Adrenal gland (tissue), 9 donors: ENCODE measurements at regions not wholly inside any gene's neighbourhood (a gene's known extent, or its start where the extent isn't known, plus 50 kb on each side); places are given as distances from the start of the nearest gene placed in this dataset.

Experiments used
- DNase-seq, 7 donors: peaks; one replicate each; pipeline ENCODE4 v3.0.0-alpha.2; 2019 to 2020
- H3K27ac ChIP-seq, 5 donors: fragments of 200-600 bp; sonication (generic) in 4 of 5; 1 replicate in 3 of 5; 2 replicates in 2 of 5; pipeline versions ENCODE4 v1.5.1 to v1.8.0; 2016 to 2020; ENCODE audit warnings: mild to moderate bottlenecking in 1 of 5
- H3K27me3 ChIP-seq: fragments of 200-600 bp; 2 replicates; pipeline ENCODE4 v1.8.0; 2021
- H3K36me3 ChIP-seq, 2 donors: fragments of 200-600 bp; replicated peaks in 1 of 2; 1 replicate in 1 of 2; 2 replicates in 1 of 2; pipeline versions ENCODE4 v1.5.1 to v1.8.0; 2018 to 2022
- H3K4me1 ChIP-seq, 2 donors: fragments of 200-600 bp; replicated peaks in 1 of 2; 1 replicate in 1 of 2; 2 replicates in 1 of 2; pipeline versions ENCODE4 v1.5.1 to v1.8.0; 2018 to 2021
- H3K4me3 ChIP-seq, 4 donors: fragments of 200-600 bp; sonication (generic) in 3 of 4; one replicate each; pipeline ENCODE4 v1.5.1; 2016 to 2018
- H3K9me3 ChIP-seq, 3 donors: fragments of 200-600 bp; sonication (generic) in 1 of 3; replicated peaks in 1 of 3; 1 replicate in 2 of 3; 2 replicates in 1 of 3; pipeline versions ENCODE4 v1.5.1 to v1.8.0; 2016 to 2021
- CTCF ChIP-seq, 6 experiments: fragments of 450-650 bp in 4 of 6; fragments of 200-600 bp in 2 of 6; sonication (generic) in 1 of 6; IDR thresholded peaks; 1 replicate in 5 of 6; 2 replicates in 1 of 6; pipeline versions ENCODE4 v1.5.1 to v1.8.0; 2016 to 2021; ENCODE audit warnings: antibody characterized with exemption in 6 of 6, mild to moderate bottlenecking in 2 of 6, moderate library complexity in 1 of 6
- POLR2A ChIP-seq, 2 donors: fragments of 450-650 bp; IDR thresholded peaks; one replicate each; pipeline ENCODE4 v1.6.1; 2017; ENCODE audit warnings: antibody characterized with exemption in 2 of 2, mild to moderate bottlenecking in 2 of 2, moderate library complexity in 1 of 2
- WGBS, 4 donors: extraction: QIAGEN DNeasy Blood & Tissue Kit in 2 of 4; methylation state at CpG; one replicate each; pipeline versions ENCODE4 v1.1.5 to v1.1.7; 2013 to 2017; 5-methylcytosine and 5-hydroxymethylcytosine counted together
- intact Hi-C, 2 donors: fragments of 100-400 bp; cut with DNase I; formaldehyde crosslinking; loops; one replicate each; pipeline versions ENCODE4 v1.14.1 to v1.15.0; 2022 to 2023
- donor health status: healthy with polysubstance abuse.
- donor health status: Bipolar disorder and iron deficiency.
- donor health status: DM: yes; HTN: yes; CAD: no.
- donor health status: DM: no; HTN: no; CAD: no.
- donor health status: DM: no; HTN: no; CAD: no.

- WGBS, 4 donors = 43 to 76% (median 61%) methylated on average over 2 of the region's 2 CpGs
- no peaks in the 10 kb centered on the region for H3K9me3 ChIP-seq
- H3K4me1 ChIP-seq = no peaks in the 10 kb centered on the region
Measured at GRCh38 chr9:85129514-85129913, 460.0 kb downstream of the NTRK2 start.

GRCh38 chr9:85118990-85119755, 449.6 kb downstream of the NTRK2 start:
- no peak for DNase-seq

More at GRCh38 chr9:85129514-85129913, 460.0 kb downstream of the NTRK2 start:
- no peak overlapping the region for H3K4me3 ChIP-seq
- no peak overlapping the region for H3K27ac ChIP-seq
- intact Hi-C loops = no loop called here
- H3K36me3 ChIP-seq = no peaks in the 10 kb centered on the region
- H3K27me3 ChIP-seq = no peaks in the 10 kb centered on the region
- no peak for TF ChIP-seq POLR2A (IDR thresholded peaks at IDR 0.05)
- no peak for TF ChIP-seq CTCF (IDR thresholded peaks at IDR 0.05)
- no peak for DNase-seq

DNA sequence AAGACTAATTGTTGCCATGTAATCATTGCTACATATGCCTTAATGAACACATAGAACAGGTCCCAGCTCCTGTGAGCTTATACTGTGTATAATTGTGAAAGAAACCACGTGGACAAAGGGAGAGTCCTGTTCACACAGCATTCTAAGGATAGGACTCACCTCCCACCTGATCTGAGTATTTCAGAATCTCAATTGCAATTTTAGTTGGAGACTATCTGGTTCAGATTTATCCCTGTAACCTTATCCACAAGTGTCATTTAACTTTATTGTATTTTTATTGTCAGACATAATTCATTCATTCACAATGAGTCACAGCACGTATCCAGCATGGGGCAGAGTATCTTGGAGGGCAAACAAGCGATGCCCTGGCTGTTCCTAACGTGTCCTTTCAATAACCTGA, 448.3 kb downstream of the NTRK2 start:
- Histone ChIP-seq H3K4me1 (no peaks in the 10 kb centered on the region), H3K4me3 (no peak overlapping the region), H3K27me3 (no peaks in the 10 kb centered on the region), H3K9me3 (no peaks in the 10 kb centered on the region), H3K27ac (no peak overlapping the region), H3K36me3 (no peaks in the 10 kb centered on the region)
- DNase-seq = no peak
- 50 to 65% (median 56%) methylated on average over 4 of the region's 4 CpGs for WGBS, 4 donors
- TF ChIP-seq CTCF (IDR thresholded peaks at IDR 0.05) = no peak
- no peak for TF ChIP-seq POLR2A (IDR thresholded peaks at IDR 0.05)
- intact Hi-C loops = no loop called here

More at GRCh38 chr9:85118990-85119755, 449.6 kb downstream of the NTRK2 start:
- H3K27ac ChIP-seq = no peak overlapping the region
- intact Hi-C loops = no loop called here
- H3K4me1 ChIP-seq = no peaks in the 10 kb centered on the region
- no peak for TF ChIP-seq CTCF (IDR thresholded peaks at IDR 0.05)
- no peak for TF ChIP-seq POLR2A (IDR thresholded peaks at IDR 0.05)
- H3K4me3 ChIP-seq = no peak overlapping the region
- H3K9me3 ChIP-seq = no peaks in the 10 kb centered on the region
- 56 to 81% (median 67%) methylated on average over 1 of the region's 1 CpG for WGBS, 4 donors
- no peaks in the 10 kb centered on the region for H3K27me3 ChIP-seq
- H3K36me3 ChIP-seq = no peaks in the 10 kb centered on the region

GRCh38 chr9:85115473-85115872, 445.9 kb downstream of the NTRK2 start:
- TF ChIP-seq CTCF (IDR thresholded peaks at IDR 0.05) (no peak), POLR2A (IDR thresholded peaks at IDR 0.05) (no peak)
- DNase-seq = no peak
- intact Hi-C loops = no loop called here
- H3K27me3 ChIP-seq = no peaks in the 10 kb centered on the region
- H3K27ac ChIP-seq = no peak overlapping the region
- H3K4me3 ChIP-seq = no peak overlapping the region
- no peaks in the 10 kb centered on the region for H3K36me3 ChIP-seq
- no peaks in the 10 kb centered on the region for H3K4me1 ChIP-seq
- WGBS, 4 donors = 58 to 70% (median 64%) methylated on average over 2 of the region's 2 CpGs
- H3K9me3 ChIP-seq = no peaks in the 10 kb centered on the region
